ENCODE measurements at regions not wholly inside any gene's neighbourhood (a gene's known extent, or its start where the extent isn't known, plus 50 kb on each side); places are given as distances from the start of the nearest gene placed in this dataset.

GRCh38 chr5:104646416-104646815 is 1083.8 kb upstream of the NUDT12 start:
- ChIA-PET POLR2A (no interaction called here), RAD21 (ENCODE audit: low non-redundant PET in 1 of 2, low total read pairs in 2 of 2, uncharacterized antibody in 2 of 2, unreplicated experiment in 2 of 2) (no interaction called here), CTCF (no interaction called here)
- no peak overlapping the region for H3K27ac ChIP-seq (ENCODE audit: low read depth, low read length)
- no peaks in the 10 kb centered on the region for H3K79me2 ChIP-seq (ENCODE audit: insufficient read depth, low read length)
- DNase-seq (ENCODE audit: low read depth, low spot score), result no peak
- H3K36me3 ChIP-seq (ENCODE audit: control insufficient read depth in 1 of 2, insufficient read depth in 2 of 2, low read length in 2 of 2), result no peaks in the 10 kb centered on the region
- no peaks in the 10 kb centered on the region for H3K9me3 ChIP-seq (ENCODE audit: control insufficient read depth in 1 of 2, insufficient read depth in 1 of 2, low read depth in 1 of 2, low read length in 2 of 2)
- intact Hi-C loops (cut with micrococcal nuclease), result no loop called here
- H2AFZ ChIP-seq (ENCODE audit: low read depth, low read length, poor library complexity, severe bottlenecking), result no peak overlapping the region
- H4K20me1 ChIP-seq (ENCODE audit: insufficient read depth), result no peaks in the 10 kb centered on the region
- no peak for ATAC-seq
- no peak for TF ChIP-seq POLR2AphosphoS5 (IDR thresholded peaks at IDR 0.05; ENCODE audit: low read depth, low read length)
- no peak for TF ChIP-seq ZFX (IDR thresholded peaks at IDR 0.05)
- TF ChIP-seq EZH2phosphoT487 (IDR thresholded peaks at IDR 0.05; ENCODE audit: borderline replicate concordance), result no peak
- no peak for TF ChIP-seq MAX (IDR thresholded peaks at IDR 0.05)
- TF ChIP-seq ELF1 (IDR thresholded peaks at IDR 0.05; ENCODE audit: borderline replicate concordance, low read depth), result no peak
- no peak for TF ChIP-seq SIN3A (IDR thresholded peaks at IDR 0.05; ENCODE audit: low read depth)
- TF ChIP-seq CEBPB (IDR thresholded peaks at IDR 0.05; ENCODE audit: low read depth), result no peak
- TF ChIP-seq TCF7L2 (IDR thresholded peaks at IDR 0.05; ENCODE audit: borderline replicate concordance, extremely low read depth, insufficient read depth, insufficient read length), result no peak
- no peak for TF ChIP-seq REST (IDR thresholded peaks at IDR 0.05; ENCODE audit: low read depth)
- no peak for TF ChIP-seq CTCF (IDR thresholded peaks at IDR 0.05 in 2 of 3, conservative IDR thresholded peaks at IDR 0.05 in 1 of 3; ENCODE audit: borderline replicate concordance in 1 of 3, insufficient read depth in 1 of 3, low read depth in 2 of 3, low read length in 2 of 3)
- no peak for TF ChIP-seq ATF3 (IDR thresholded peaks at IDR 0.05)
- no peak for TF ChIP-seq CBX3 (IDR thresholded peaks at IDR 0.05; ENCODE audit: low read depth)
- TF ChIP-seq SP1 (IDR thresholded peaks at IDR 0.05; ENCODE audit: low read depth), result no peak
- no peak for TF ChIP-seq SRF (IDR thresholded peaks at IDR 0.05; ENCODE audit: low read depth)
- no peak overlapping the region for H3K4me3 ChIP-seq (replicated peaks in 1 of 2; ENCODE audit: low read depth in 1 of 2, low read length in 2 of 2)
- no peaks in the 10 kb centered on the region for H3K27me3 ChIP-seq (ENCODE audit: insufficient read depth, low read length)
- BruUV-seq (replicated peaks), result no TSS peak
- H3K4me1 ChIP-seq (ENCODE audit: control insufficient read depth in 1 of 2, insufficient read depth in 2 of 2, low read length in 2 of 2), result no peaks in the 10 kb centered on the region
- no peak overlapping the region for H3K4me2 ChIP-seq (ENCODE audit: low read length)
- no peak overlapping the region for H3K9ac ChIP-seq (ENCODE audit: low read length)
- H3K9me2 ChIP-seq (ENCODE audit: insufficient read depth), result no peaks in the 10 kb centered on the region; the same call in 1 of the 2 replicates

Data from HCT116 (cell line).